NCI-H2029 (cell line): ENCODE measurements at regions not wholly inside any gene's neighbourhood (a gene's known extent, or its start where the extent isn't known, plus 50 kb on each side); places are given as distances from the start of the nearest gene placed in this dataset.
"Not testable (repeated sequence)": the region's sequence is repeated elsewhere in the genome, so short reads cannot be mapped to it uniquely, and the experiment has no call there.

Experiments used
- DNase-seq: peaks from one replicate; lab custom pipeline; 2025; lab: John Stamatoyannopoulos, UW

GRCh38 chr16:86261379-86261778 is 248.9 kb upstream of the FOXF1 start:
- DNase-seq: no peak

DNA sequence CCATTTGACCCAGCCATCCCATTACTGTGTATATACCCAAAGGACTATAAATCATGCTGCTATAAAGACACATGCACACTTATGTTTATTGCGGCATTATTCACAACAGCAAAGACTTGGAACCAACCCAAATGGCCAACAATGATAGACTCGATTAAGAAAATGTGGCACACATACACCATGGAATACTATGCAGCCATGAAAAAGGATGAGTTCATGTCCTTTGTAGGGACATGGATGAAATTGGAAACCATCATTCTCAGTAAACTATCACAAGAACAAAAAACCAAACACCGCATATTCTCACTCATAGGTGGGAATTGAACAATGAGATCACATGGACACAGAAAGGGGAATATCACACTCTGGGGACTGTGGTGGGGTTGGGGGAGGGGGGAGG is 242.7 kb upstream of the FOXF1 start:
- not testable (repeated sequence) for DNase-seq

DNA sequence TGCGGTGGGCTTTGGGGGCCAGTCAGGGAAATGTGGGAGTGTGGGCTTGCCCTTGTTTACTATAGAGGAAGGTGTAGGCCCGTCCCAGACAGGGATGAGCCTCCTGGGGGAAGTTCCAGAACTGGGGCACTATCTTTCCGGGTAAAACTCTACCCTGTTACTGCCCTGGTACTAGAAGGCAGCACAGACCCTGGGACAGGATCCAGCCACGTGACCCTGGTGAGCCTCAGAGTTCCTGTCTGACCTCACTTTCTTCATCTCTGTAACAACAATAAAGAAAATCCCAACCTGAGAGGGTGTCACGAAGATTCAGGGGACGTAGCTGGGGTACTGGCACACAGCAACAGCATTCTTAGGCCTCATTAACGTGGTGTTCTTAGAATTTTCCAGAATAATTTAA is 239.6 kb upstream of the FOXF1 start:
- no peak for DNase-seq

DNA sequence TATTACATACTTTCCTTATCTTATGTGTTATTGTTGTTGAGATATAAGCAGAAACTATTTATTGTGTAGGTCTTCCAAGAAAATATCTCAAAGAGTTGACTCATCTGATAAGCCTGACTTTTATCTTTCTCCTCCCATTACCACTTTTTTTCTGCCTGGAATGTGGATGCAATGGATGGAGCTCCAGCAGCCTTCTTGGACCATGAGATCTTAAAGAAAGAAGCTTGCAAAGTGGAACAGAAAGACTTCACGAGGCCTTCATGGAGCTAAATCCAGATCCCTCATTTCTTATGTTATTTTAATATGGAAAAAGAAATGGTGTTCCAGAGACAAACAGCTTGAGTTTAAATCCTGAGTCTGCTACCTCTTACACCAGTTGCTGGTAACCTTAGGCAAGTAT is 237.6 kb upstream of the FOXF1 start:
- no peak for DNase-seq

DNA sequence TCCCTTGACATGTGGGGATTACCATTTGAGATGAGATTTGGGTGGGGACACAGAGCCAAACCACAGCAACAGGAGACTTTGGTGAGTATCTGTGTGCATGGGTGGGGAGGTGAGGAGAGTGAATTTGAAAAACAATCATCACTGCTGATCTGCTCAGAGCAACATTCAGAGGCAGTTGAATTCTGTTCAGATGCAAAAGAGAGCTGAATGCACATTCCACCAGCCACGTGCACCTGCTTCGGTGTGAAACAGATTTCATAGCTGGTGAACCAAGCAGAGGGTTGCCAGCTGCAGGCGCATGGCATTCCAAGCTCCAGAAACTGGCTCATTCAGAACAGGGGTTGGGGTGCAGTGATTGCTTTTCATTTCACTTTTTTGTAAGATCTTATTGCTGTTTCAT is 233.1 kb upstream of the FOXF1 start:
- no peak for DNase-seq

DNA sequence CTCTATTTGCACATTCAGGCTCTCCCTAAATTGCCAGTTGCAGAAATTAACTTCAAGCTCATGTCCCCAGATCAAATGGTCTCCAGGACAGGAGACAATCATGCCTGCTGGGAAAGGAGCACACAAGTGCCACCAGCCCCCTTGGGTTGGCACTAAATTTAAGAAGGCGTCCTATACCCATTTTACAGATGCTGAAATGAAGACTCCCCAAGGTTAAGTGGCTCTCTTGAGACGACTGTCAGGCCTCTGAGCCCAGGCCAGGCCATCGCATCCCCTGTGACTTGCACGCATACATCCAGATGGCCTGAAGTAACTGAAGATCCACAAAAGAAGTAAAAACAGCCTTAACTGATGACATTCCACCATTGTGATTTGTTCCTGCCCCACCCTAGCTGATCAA is 232.5 kb upstream of the FOXF1 start:
- not testable (repeated sequence) for DNase-seq

- DNase-seq: no peak
These were observed 228.9 kb upstream of the FOXF1 start for GRCh38 chr16:86281421-86281820.

DNA sequence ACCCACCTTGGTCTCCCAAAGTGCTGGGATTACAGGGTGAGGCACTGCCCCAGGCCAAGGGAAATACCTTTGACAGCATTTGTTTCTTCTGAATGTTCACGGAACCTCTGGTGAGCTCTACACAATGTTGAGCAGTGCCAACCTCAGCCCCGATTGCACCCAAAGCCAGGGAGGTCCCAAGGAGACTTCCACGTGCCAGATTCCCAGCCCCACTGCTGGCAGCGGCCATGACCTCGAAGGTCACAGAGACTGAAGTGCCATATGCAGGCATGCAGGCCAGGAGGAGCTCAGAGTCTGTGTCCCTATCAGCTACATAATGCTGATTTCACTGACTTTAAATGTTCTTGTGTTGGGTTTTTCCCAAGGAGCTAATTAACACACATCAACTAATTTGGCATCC is 226.4 kb upstream of the FOXF1 start:
- DNase-seq: no peak

DNA sequence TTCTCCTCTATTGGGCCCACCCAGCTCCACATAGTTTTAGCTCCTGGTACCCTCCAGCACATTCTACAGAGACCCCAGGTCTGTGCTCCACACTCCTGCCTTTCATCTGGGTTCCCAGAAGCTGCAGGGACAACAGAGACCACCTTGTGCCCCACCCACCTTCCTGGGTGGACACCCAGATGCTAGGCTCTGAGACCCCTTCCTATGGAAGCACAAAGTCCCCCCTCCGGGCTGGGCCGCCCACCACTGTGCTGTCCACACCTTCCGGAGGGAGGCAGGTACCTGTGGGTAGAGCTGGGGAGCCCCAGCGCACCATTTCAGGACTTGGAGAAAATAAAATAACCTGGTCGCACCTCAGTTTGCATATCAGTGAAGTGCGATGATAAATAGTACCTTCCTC is 224.9 kb upstream of the FOXF1 start:
- DNase-seq: no peak

DNA sequence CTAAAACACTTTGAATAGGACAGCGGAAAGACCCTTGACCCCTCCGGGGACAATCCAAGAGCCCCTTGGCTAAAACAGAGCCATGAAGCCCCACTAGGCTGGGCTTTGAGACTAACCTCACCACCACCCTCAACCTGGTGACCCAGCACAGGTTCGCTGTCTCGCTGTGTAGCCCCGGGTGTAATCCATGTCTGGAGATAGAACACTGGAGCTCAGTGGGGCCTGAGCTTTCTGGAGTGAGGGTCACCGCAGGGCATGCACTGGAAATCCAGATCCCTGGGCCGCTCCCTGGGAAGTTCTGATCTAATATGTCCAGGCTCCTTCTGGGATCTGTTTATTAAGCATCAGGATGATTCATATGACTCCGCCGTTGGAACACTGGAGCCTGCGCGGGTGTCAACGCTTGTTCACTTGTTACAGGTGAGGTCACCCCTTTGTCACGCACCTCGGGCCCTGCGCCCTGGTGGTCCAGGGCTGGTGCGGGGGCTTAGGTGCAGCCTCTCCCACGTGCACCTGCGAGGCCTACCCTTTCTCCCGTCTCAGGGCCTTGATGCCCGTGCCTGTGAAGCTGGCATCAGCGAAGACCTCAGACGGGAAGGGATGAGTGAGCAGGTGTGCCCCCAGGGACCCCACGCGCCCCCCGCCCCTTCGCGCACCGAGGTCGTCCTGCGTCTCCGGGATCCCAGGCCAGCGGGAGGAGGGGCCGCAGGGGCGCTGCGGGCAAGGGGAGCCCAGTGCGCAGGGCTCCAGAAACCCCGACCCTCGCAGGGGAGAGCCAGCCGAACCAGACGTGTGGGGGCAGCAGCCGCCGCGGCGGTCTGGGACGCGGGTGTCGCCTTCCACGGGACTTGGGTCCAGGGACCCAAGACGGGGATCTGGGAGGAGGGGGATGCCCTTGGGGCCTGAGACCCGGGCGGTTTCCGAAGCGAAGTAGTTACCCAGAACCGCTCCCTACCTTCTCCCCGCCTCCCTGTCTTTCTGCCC is 224.1 kb upstream of the FOXF1 start:
- DNase-seq: no peak

- DNase-seq: no peak
These were observed 223.2 kb upstream of the FOXF1 start for GRCh38 chr16:86286991-86287663.

- DNase-seq: no peak
These were observed 222.6 kb upstream of the FOXF1 start for GRCh38 chr16:86287664-86288201.

GRCh38 chr16:86288716-86289294 is 221.5 kb upstream of the FOXF1 start:
- DNase-seq: no peak

- DNase-seq: no peak
These were observed 221.0 kb upstream of the FOXF1 start for GRCh38 chr16:86289304-86289703.

DNA sequence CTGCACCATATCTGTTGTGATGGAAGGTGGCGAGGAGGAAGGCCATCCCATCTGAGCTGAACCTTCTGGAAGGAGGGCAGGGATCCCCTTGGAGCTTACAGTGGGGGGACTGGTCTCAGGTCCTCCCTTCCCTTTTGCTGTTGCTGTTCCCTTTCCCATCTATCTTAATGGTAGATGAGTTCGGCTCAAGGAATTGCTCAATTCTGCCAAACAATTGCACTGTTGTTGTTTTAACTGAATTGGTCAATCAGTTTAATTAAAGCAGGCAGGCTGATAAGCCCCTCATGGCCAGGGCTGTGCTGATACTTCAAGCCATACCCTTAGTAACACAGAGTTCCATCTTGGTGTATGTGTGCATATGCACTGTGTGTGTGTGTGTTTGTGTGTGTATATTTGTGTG is 220.4 kb upstream of the FOXF1 start:
- DNase-seq: no peak

DNA sequence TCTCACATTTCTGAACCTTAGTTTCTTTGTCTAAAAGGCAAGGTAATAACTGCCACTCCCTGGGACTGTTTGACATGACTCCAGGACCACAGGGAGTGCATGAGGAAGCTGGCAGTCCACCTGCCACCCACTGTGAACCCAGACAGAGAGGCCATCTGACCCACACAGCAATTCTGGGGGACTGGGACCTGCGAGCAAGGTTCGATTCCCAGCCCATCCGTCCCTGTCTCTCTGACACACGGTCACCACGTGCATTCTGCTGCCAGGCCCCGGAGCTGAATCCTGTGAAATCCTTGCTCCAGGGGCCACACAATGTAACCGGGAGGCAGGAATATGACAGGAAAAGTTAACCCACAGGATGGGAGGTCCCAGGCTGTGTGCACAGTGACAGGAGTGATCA is 218.8 kb upstream of the FOXF1 start:
- DNase-seq: no peak

- no peak for DNase-seq
These were observed 218.1 kb upstream of the FOXF1 start for GRCh38 chr16:86292171-86292775.

DNA sequence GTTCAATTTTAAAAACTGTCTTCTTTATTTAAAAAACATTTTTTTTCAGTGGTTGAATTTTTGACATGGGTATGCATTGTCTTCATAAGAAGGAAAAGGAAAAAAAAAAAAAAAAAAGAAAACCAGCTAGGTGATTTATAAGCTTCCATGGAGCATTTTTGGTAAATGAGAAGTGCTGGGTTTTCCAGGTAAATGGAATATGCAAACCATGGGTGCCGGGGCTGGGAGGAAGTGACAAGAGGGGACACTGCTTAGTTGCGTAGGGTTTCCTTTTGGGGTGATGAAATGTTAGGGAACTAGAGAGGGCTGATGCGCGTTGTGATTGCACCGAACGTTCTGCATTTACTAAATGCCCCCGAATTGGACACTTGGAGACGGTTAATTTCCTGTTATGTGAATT is 217.4 kb upstream of the FOXF1 start:
- no peak for DNase-seq

- no peak for DNase-seq
These were observed 216.4 kb upstream of the FOXF1 start for GRCh38 chr16:86293906-86294305.

GRCh38 chr16:86294535-86295196 is 215.7 kb upstream of the FOXF1 start:
- DNase-seq: no peak

DNA sequence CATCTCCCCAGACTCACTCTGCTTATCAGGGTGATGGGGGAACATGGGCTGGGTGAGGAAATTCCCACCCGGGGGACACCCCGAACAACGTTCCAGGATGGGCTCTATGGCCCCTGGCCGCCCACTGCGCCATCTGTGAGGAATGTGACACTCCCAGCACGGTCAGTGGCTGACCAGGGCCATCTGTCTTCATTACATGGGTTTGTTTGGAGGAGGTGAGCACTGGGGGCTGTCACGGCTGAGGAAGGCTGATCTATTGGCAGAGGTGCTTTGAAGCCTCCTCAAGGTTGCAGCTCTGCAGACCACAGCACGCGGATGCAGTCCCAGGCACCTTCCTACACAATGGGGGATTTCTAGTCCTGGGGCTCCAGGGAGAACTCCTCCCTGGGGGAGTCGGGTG is 214.1 kb upstream of the FOXF1 start:
- no peak for DNase-seq

- DNase-seq: no peak
These were observed 212.9 kb upstream of the FOXF1 start for GRCh38 chr16:86297391-86297790.
